22Rv1 (cell line): ENCODE measurements at regions not wholly inside any gene's neighbourhood (a gene's known extent, or its start where the extent isn't known, plus 50 kb on each side); places are given as distances from the start of the nearest gene placed in this dataset.
"Not testable (repeated sequence)": the region's sequence is repeated elsewhere in the genome, so short reads cannot be mapped to it uniquely, and the experiment has no call there.

Source experiments
- H3K27ac ChIP-seq: fragments of 450-650 bp; 2 replicates; pipeline ENCODE4 v1.5.1; 2017
- CTCF ChIP-seq: fragments of 450-650 bp; IDR thresholded peaks from 2 replicates; pipeline ENCODE4 v1.5.1; 2017; ENCODE audit warnings: mild to moderate bottlenecking
- ZFX ChIP-seq: fragments of 450-650 bp; IDR thresholded peaks from 2 replicates; pipeline ENCODE4 v1.6.1; 2017; ENCODE audit warnings: antibody characterized with exemption, borderline replicate concordance

- no peak overlapping the region for H3K27ac ChIP-seq
- no peak for TF ChIP-seq CTCF
- TF ChIP-seq ZFX: no peak
These were observed 172.2 kb downstream of the TBX15 start for GRCh38 chr1:118815909-118816308.

GRCh38 chr1:118812555-118812954 is 175.6 kb downstream of the TBX15 start:
- no peak overlapping the region for H3K27ac ChIP-seq

GRCh38 chr1:118811156-118811555 is 177.0 kb downstream of the TBX15 start:
- TF ChIP-seq CTCF (no peak), ZFX (no peak)
- no peak overlapping the region for H3K27ac ChIP-seq

More at GRCh38 chr1:118812555-118812954, 175.6 kb downstream of the TBX15 start:
- no peak for TF ChIP-seq ZFX
- TF ChIP-seq CTCF: no peak

- TF ChIP-seq ZFX (no peak), CTCF (no peak)
These were observed 178.6 kb downstream of the TBX15 start for GRCh38 chr1:118809586-118809985.

GRCh38 chr1:118803128-118803527 is 185.0 kb downstream of the TBX15 start:
- not testable (repeated sequence) for H3K27ac ChIP-seq

More at GRCh38 chr1:118809586-118809985, 178.6 kb downstream of the TBX15 start:
- no peak overlapping the region for H3K27ac ChIP-seq

- TF ChIP-seq CTCF: no peak
- no peak for TF ChIP-seq ZFX
- H3K27ac ChIP-seq: no peak overlapping the region
These were observed 196.9 kb downstream of the TBX15 start for GRCh38 chr1:118791094-118791691.

GRCh38 chr1:118788463-118788862 is 199.7 kb downstream of the TBX15 start:
- no peak overlapping the region for H3K27ac ChIP-seq
- TF ChIP-seq CTCF: no peak
- TF ChIP-seq ZFX: no peak

- TF ChIP-seq ZFX: no peak
- TF ChIP-seq CTCF: no peak
- H3K27ac ChIP-seq: no peak overlapping the region
These were observed 201.5 kb downstream of the TBX15 start for GRCh38 chr1:118786454-118787155.
